Transverse colon (tissue), 3 donors: ENCODE measurements at regions not wholly inside any gene's neighbourhood (a gene's known extent, or its start where the extent isn't known, plus 50 kb on each side); places are given as distances from the start of the nearest gene placed in this dataset.

Experiments used
- CTCF ChIP-seq, 5 experiments: fragments of 200-600 bp in 3 of 5; fragments of 450-650 bp in 2 of 5; sonication (generic) in 3 of 5; IDR thresholded peaks; 1 replicate in 2 of 5; 2 replicates in 3 of 5; pipeline ENCODE4 v1.5.1; 2016 to 2017; ENCODE audit warnings: antibody characterized with exemption in 5 of 5, inconsistent platforms in 3 of 5, mild to moderate bottlenecking in 2 of 5, moderate library complexity in 1 of 5
- EP300 ChIP-seq: sonication (generic); formaldehyde crosslinking; IDR thresholded peaks from one replicate; pipeline ENCODE4 v1.6.1; 2017; ENCODE audit warnings: antibody characterized with exemption, low read depth
- POLR2A ChIP-seq: fragments of 450-650 bp; IDR thresholded peaks from one replicate; pipeline ENCODE4 v1.6.1; 2016; ENCODE audit warnings: antibody characterized with exemption, mild to moderate bottlenecking, moderate library complexity

- TF ChIP-seq EP300: no peak
- TF ChIP-seq POLR2A: no peak
- no peak for TF ChIP-seq CTCF (IDR thresholded peaks at IDR 0.05)
Observed at GRCh38 chr20:21564127-21564773, 50.4 kb upstream of the NKX2-2 start.
